Posterior cingulate gyrus (tissue), 11 donors: ENCODE measurements at regions not wholly inside any gene's neighbourhood (a gene's known extent, or its start where the extent isn't known, plus 50 kb on each side); places are given as distances from the start of the nearest gene placed in this dataset.
"Not testable (repeated sequence)": the region's sequence is repeated elsewhere in the genome, so short reads cannot be mapped to it uniquely, and the experiment has no call there.

Source experiments
- DNase-seq, 10 donors: peaks; one replicate each; pipeline versions ENCODE4 v3.0.0 to v3.0.0-alpha.2; 2020 to 2021; ENCODE audit warnings: mixed read lengths in 3 of 10
- intact Hi-C: fragments of 100-400 bp; cut with DNase I; formaldehyde crosslinking; loops from one replicate; pipeline ENCODE4 v1.15.1; 2023

- intact Hi-C loops = no loop called here
- DNase-seq = no peak
Measured at GRCh38 chr10:120186506-120186905, 270.5 kb upstream of the PLPP4 start.

GRCh38 chr10:120187168-120187567, 269.9 kb upstream of the PLPP4 start:
- DNase-seq, intact Hi-C loops: not testable (repeated sequence)

DNA sequence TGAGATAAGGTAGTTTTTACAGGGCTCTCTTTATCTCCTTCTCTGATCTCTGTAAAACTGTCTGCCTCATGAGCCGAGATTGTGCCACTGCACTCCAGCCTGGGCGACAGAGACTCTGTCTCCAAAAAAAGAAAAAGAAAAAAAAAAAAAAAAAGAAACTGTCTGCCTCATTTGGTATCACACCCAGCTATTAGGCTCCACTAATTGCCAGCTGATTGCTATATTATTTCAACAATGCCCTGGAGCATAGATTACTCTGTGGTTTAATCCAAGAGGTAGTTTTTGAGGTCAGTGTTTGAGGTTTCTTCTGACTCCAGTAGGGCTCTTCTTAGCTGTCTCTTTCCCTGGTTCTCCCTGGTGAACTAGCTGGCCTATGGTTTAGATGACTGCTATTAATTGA, 268.1 kb upstream of the PLPP4 start:
- no peak for DNase-seq

DNA sequence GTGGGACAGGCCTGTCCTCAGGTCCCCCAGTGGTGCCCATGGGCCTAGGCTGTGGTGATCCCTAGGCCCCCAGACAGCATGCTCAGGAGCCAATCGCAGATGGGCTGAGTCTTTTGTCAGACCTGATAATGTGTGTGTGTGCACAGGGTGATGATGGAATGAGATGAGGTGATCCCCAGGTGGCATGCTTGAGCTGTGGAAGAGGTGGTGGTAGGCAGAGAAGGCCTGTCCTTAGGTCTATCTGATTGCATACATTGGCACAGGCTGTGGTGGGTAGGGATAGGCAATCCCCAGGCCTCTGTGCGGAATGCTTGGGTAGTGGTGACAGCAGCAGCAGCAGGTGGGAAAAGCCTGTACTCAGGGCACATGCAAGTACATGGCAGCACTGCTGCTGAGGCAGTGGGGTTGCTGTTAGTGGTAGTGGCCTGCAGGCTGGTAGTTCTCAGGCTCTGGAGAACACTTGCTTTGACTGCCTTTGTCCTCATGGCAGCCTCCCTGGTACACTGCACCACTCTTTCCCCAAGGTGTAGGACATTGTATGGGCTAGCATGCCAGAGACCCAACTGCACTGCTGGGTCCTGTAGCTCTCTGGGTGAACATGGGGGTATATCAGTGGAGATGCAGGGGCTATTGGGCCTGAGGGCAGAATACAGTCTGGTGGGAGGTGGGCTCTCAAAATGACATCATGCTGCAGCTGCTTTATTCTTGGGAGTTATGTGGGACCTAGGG, 260.9 kb upstream of the PLPP4 start:
- intact Hi-C loops = no loop called here
- DNase-seq = peak in 1 of 10 donors; percentile 44

More for the DNA sequence above, 268.1 kb upstream of the PLPP4 start:
- intact Hi-C loops = no loop called here

DNA sequence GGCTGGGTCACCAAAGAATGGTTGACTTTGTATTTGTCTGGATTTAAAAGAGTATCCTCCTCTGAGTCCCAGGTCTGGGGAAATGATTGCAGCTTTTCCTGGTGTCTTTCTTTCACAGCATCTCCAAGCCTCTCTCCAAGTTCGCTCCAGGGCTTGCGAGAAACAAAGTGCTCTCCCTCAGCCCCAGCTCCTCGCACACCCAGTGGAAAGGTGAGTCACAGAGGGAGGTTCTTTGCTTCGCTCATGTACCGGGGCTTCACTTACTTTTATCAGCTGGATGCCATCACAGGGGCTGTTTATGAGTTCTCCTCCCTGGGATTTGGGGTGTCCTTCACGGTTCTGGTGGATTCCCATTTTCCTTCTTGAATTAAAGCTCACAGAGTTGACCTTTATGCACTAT, 252.2 kb upstream of the PLPP4 start:
- intact Hi-C loops = no loop called here
- no peak for DNase-seq

DNA sequence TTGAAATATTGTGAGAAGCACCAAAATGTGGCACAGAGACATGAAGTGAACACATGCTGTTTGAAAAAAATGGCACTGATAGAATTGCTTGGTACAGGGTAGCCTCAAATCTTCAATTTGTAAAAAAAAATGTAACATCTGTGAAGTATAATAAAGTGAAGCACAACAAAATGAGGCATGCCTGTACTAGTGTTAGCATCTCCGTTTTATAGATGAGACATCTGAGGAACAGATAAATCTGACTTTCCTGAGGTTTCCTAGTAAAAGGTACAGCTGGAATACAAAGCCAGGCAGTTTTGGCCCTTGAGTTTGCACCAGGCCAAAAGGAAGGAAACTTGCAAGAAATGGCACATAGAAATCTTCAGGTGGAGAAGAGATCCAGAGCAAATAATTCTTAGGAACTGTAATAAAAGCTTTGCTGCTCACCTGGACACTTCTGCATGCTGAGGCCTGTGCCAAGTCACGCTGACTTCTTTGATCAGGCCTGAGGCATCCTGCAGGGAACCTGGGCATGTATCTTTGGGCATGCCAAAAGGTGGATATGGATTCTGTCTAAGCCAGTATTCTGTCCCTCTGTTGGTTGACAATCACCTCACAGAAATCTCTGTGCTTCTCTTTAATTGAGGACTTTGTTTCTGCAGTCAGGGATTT, 251.5 kb upstream of the PLPP4 start:
- no peak for DNase-seq
- intact Hi-C loops = no loop called here

DNA sequence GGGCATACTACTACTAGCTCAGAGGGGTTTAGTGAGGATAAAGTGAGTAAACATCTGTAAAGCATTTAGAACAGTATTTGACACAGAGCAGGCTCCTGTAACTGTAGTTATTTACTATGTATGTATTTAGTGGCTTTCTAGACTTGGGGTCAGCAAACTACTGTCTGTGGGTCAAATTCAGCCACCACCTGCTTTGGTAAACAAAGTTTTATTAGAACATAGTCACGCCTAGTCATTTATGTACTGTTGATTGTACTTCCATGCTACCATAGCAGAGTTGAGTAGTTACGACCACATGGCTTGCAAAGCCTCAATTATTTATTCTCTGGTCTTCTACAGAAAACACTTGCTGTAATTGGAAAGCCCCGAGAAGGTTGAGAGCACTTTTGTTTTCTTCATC, 248.5 kb upstream of the PLPP4 start:
- no peak for DNase-seq
- intact Hi-C loops = no loop called here

- intact Hi-C loops = no loop called here
- no peak for DNase-seq
Measured at GRCh38 chr10:120209124-120209762, 247.8 kb upstream of the PLPP4 start.

GRCh38 chr10:120212275-120212674, 244.8 kb upstream of the PLPP4 start:
- intact Hi-C loops = no loop called here
- no peak for DNase-seq

GRCh38 chr10:120213283-120213682, 243.7 kb upstream of the PLPP4 start:
- intact Hi-C loops, DNase-seq: not testable (repeated sequence)

GRCh38 chr10:120217736-120218135, 239.3 kb upstream of the PLPP4 start:
- intact Hi-C loops = no loop called here
- DNase-seq = no peak

DNA sequence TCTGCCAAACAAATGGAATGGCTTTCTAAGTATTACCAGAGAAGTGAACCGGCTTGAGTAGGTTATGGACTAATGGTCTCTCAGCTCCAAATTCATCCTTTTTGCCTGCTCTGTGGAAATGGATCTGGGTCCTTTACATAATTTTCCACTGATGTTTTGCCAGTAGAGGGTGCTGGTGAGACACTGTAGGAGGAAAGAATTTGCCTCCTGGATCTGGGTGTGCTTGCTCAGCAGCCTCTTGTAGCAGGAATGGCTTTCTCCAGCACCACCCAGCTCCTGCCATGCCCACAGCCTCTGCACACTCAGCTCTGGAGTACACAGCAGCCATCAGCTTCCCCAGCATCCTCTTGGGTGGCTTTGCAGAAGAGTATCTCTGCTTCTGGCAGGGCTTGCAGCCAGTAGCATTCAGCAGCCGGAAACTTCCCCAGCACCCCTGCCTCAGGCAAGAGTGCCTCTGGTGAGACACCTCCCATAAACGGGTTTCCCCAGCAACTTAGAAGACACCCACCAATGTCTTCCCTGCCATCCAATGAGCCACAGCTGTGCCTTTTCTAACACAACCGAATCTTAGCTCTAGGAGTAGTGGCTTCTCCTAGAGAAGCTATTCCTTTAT, 235.0 kb upstream of the PLPP4 start:
- intact Hi-C loops = no loop called here
- no peak for DNase-seq

DNA sequence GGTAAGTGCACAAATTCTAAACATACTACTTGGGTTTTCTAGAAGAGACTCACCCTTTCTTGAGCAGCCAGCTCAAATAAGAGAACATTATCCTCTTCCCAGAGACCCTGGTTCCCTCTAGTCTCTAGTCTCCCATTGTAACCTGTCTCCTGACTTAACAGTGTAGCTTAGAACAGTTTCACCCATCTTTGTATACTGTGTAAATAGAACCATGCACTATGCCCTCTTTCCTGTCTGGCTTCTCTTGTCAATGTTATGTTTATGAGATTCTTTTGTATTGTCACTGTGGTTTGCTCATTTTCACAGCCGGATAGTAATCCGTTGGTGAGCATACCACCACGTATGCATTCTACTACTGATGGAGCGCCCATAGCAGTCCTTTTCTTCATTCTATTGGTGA, 227.4 kb upstream of the PLPP4 start:
- intact Hi-C loops = no loop called here

DNA sequence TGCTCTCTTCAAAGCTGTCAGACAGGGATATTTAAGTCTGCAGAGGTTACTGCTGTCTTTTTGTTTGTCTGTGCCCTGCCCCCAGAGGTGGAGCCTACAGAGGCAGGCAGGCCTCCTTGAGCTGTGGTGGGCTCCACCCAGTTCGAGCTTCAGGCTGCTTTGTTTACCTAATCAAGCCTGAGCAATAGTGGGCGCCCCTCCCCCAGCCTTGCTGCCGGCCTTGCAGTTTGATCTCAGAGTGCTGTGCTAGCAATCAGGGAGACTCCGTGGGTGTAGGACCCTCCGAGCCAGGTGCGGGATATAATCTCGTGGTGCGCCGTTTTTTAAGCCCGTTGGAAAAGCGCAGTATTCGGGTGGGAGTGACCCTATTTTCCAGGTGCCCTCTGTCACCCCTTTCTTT, 217.3 kb upstream of the PLPP4 start:
- not testable (repeated sequence) for DNase-seq

More for the DNA sequence above, 227.4 kb upstream of the PLPP4 start:
- DNase-seq = no peak

DNA sequence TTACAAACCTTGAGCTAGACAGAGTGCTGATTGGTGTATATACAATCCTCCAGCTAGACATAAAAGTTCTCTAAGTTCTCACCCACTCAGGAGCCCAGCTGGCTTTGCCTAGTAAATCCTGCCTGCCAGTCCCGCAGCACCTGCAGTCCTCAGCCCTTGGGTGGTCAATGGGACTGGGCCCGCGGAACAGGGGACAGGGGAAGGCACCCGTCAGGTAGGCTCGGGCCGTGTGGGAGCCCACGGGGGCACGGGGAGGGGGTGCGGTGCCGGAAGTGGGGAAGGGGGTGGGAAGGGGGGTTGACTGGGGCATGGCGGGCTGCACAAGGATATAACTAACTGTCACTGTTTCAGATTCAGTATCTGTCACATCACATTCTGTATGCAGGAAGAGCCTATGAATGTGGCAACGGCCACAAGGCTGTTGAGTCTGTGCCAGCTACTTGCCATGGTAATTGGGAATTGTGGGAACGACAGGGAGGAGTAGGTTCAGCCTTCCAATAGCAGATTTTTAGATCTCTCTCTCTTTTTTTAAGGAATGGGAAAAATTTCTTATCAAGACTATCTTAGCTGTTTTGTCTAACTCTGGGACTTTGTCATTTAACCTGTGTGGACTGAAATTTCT, 205.1 kb upstream of the PLPP4 start:
- intact Hi-C loops = no loop called here
- DNase-seq = peak in 1 of 10 donors; percentile 80

More for the DNA sequence above, 217.3 kb upstream of the PLPP4 start:
- intact Hi-C loops = not testable (repeated sequence)

GRCh38 chr10:120253131-120253530, 203.9 kb upstream of the PLPP4 start:
- no peak for DNase-seq

DNA sequence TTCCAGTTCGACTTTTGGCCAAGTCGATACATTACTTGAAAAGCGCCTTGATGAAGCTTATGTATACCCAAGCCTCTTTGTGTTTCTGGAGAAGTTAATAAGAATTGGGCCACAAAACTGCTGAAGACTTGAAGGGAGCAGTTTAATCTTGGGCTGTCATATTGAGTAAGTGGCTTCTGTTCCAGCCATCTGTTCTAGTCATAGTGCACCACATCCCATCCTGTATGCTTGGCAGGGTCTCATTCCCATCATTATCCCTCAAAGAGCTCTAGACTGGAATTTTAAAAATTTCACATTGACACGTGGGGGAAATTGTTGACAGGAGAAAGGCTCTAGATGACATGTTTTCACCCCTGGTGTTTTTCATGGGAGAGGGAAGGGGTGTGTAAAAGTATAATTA, 196.6 kb upstream of the PLPP4 start:
- DNase-seq = no peak
- intact Hi-C loops = no loop called here

More at GRCh38 chr10:120253131-120253530, 203.9 kb upstream of the PLPP4 start:
- intact Hi-C loops = no loop called here

DNA sequence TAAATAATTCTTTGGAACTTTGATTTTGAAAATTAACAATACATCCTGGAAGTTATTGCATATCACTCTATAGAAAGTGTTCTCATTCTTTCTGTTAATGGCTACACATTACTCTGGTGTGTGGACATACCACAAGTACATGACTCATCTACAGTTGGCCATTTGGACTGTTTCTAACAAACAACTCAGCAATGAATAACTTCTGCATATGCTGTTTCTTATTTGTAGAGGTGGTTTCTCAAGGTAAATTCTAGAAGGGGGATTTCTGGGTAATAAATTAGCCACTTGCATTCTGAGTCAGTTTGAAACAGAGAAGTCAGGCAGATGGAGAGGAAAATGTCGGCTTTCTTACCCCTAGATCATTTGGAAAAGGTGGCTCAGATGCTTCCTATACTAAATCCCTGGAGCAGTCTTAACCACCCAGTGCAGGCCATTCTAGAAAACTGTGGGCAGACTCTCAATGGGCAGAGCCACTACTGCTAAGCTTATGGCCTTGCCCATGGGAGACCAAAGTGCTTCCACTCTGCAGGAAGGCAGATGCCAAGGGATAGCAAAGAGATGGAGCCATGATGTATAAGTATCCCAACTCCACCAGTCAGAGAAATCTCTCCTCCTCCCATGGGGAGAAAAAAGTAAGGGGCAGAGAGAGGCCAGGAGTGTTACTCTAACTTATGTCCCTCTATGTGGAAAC, 194.0 kb upstream of the PLPP4 start:
- no peak for DNase-seq
- intact Hi-C loops = no loop called here

DNA sequence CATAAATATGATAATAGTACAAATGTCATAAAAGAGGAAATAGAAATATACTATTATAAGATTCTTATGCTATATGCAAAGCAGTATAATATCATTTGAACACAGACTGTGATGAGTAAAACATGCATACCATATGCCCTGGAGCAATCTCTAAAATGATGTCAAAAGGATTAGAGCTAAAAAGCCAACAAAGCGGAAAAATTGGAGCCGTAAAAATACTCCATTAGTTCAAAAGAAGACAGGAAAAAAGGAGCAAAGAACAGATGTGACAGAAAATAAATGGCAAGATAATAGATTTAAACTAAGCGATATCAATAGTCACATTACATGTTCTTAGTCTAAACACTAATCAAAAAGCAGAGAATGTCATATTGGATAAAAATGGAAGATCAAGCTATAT, 191.0 kb upstream of the PLPP4 start:
- DNase-seq = no peak
- intact Hi-C loops = no loop called here

DNA sequence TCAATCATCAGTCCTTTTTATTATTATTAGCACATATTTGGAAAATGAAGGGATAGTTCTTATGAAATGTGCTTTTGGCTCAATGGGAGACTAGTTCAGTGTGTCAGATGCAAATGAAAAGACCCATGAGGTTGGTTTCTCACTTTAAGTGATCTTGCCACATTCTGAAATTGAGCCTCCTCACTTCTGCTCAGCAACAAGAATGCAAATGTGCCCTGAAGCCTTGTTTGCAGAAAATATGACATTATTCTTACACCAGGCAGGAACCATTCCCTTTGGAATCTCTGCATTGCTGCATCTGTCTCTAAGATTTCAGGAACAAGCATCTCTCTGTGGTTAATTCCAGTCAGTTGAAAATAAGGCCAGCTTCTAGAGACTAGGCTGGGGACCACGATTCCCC, 186.1 kb upstream of the PLPP4 start:
- no peak for DNase-seq
- intact Hi-C loops = no loop called here
